HUDEP-2 (cell line): ENCODE measurements at regions not wholly inside any gene's neighbourhood (a gene's known extent, or its start where the extent isn't known, plus 50 kb on each side); places are given as distances from the start of the nearest gene placed in this dataset.

Source experiments
- DNase-seq, 76 experiments: peaks; one replicate each; lab custom pipeline; 2025; ENCODE audit not compliant: unreplicated experiment in 76 of 76; lab: John Stamatoyannopoulos, UW

GRCh38 chr9:14522627-14523379, 170.4 kb downstream of the ZDHHC21 start:
- DNase-seq: no peak

- DNase-seq: no peak
Observed at GRCh38 chr9:14520341-14520740, 172.9 kb downstream of the ZDHHC21 start.

DNA sequence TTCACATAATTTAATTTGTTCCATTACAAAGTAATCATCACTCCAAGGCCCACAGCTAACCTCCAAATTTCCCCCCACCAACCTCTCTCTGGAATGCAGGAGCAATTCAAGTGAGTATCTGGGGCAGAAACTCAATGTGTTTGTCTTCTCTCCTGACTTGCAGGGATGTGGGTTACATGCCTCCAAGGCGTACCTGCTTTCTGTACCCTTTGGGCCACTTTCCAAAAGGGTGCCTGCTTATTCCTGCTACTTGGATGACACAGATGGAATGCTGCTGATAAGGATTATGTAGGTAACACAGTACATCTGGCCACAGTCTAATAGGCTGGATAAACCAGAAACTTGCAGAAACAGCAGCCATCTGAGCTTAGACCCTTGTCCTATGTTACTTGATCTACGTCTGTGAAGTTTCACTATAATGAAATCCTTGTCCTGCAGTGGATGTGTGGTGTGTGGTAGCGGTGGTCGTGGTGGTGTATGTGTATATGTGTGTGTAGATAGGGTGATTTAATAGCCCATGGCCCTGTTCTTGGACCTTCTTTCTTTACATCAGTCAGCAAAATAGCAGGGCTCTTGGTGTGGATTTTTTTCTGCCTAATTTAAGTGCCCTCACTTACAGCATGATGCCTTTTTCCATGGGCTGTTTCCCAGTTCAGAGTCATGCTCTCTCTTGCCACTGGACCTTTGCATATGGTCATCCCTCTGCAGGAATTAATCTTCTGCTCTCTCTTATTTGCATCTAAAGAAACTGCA, 175.9 kb downstream of the ZDHHC21 start:
- DNase-seq: no peak

- no peak for DNase-seq
Observed at GRCh38 chr9:14516656-14517055, 176.6 kb downstream of the ZDHHC21 start.

DNA sequence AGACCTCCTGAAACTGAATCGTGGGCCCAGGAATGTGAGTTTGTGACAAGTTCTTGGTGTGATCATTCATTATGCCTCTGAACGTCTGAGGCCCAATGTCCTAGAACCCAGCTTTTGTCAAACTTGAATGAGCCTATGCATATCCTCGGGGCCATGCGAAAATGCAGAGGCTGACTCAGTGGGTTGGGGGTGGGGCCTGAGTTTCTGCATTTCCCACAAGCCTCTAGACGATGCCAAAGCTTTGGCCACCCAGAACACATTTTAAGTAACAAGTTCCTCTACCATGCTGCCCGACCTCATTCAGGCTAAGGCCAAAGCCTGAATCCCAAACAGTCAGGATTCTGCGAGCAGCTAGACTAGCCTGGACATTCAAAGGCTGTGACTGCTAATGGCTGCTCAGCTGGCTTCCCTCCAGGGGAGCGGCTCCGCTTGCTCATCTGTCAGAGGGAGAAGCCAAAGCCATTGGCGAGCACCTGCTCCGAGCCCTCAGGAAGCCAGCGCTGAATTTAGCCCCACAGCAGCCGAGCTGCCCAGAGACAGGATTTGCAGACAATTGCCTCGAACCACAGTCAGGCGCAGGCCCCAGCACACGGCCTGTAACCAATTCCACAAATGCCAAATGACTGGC, 177.5 kb downstream of the ZDHHC21 start:
- DNase-seq: no peak

DNA sequence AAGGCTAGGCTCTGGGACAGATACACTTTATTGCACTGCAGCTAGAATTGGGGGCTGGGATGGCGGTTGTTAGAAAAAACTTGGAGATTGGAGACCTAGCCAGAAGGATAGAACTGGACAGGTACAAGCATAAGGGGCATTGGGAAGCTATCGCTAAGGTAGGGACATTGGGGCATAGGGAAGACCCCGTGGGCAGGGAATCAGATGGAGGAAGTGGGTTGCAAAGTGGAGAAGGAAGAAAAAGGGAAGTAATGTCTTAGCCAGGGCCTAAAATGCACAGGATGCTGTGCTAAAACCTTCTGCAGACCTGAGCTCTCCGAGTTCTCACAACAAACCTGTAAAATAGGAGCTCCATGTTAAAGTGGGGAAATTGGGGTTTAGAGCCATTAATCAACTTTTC, 178.2 kb downstream of the ZDHHC21 start:
- no peak for DNase-seq

GRCh38 chr9:14512942-14513341, 180.3 kb downstream of the ZDHHC21 start:
- DNase-seq: no peak

- DNase-seq: no peak
Observed at GRCh38 chr9:14511452-14511851, 181.8 kb downstream of the ZDHHC21 start.

- no peak for DNase-seq
Observed at GRCh38 chr9:14508884-14509283, 184.3 kb downstream of the ZDHHC21 start.

GRCh38 chr9:14501366-14501765, 187.4 kb upstream of the NFIB start:
- no peak for DNase-seq

DNA sequence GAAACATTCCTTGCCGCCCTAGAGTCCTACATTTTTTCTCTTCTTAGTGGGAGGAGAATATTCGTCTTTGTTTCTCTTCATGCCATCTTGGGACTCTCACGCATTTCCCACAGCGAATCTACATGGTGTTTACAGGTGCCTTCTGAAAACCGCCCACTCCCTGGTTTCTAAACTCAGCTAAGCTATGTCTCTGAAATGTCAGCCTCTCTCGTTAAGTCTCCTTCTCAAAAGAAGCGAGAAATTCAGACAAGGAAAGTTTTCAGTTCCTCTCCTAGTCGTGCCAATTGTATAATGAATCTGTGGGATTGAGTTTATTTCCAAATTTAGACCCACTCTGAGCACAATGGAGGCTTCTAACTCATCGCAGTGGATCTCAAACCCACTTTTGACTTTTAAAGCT, 186.8 kb upstream of the NFIB start:
- no peak for DNase-seq

- DNase-seq: no peak
Observed at GRCh38 chr9:14499976-14500375, 186.0 kb upstream of the NFIB start.

DNA sequence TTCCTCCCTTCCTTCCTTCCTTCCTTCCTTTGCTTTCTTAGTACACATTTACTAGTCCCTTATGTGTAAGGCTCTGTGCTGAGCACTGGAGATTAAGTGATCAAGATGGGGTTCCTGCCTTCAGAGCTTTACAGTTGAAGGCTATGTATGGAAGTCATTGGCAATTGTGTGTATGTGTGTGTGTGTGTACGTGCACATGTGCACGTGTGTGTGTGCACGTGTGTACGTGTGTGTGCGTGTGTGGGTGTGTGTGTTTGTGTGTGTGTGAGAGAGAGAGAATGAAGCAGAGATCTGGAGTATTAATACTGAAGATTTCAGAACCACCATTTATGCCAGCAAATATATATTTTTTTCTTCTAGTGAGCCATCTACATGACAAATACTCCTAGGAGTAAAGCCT, 184.9 kb upstream of the NFIB start:
- DNase-seq: no peak

GRCh38 chr9:14497476-14497875, 183.5 kb upstream of the NFIB start:
- no peak for DNase-seq

DNA sequence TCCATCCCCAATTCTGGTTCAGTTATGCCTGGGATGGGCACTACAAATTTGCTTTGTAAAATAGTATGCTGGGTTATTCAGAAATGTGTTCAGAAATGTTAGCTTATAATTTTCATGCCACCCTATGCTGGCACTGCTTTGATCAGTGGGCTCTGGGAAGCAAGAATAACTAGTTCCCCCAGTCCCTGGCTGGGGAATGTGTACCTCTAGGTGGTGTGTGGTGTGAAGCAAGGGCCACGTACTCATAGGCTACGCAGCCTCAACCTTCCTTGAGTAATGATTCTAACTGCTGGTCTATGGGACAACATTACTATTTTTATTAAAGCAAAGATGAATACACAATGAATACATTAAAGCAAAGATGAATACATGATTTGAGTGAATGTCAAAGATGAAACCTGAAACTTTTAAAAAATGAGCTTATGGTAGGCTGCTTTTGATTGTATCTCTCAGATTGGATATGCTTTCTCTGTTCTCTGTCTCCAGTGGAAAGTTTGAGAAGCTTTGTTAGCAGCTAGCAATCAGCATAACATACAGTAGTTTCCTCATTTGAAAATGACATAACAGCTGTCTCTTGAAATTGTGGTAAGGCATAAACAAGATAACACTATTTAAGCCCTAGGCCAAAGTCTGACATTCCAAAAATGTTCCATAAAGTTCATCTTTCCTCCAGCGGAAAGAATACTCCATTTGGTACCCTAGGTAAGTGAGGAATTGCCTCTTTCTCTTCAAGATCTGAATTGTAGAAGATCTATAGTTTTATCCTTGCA, 174.7 kb upstream of the NFIB start:
- no peak for DNase-seq

- no peak for DNase-seq
Observed at GRCh38 chr9:14487547-14488185, 173.7 kb upstream of the NFIB start.

DNA sequence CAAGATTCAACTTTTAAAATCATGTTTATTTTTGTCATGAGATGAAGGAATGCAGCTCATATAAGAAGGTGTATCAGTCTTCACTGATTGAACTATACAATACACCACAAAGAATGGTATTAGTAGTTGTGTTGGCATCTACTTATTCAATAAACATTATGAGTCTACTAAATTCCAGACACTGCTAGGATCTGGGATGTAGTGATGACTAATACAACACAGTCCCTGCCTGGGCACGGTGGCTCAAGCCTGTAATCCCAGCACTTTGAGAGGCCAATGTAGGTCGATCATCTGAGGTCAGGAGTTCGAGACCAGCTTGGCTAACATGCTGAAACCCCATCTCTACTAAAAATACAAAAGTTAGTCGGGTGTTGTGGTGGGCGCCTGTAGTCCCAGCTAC, 171.4 kb upstream of the NFIB start:
- DNase-seq: no peak

GRCh38 chr9:14482856-14483255, 168.9 kb upstream of the NFIB start:
- no peak for DNase-seq

DNA sequence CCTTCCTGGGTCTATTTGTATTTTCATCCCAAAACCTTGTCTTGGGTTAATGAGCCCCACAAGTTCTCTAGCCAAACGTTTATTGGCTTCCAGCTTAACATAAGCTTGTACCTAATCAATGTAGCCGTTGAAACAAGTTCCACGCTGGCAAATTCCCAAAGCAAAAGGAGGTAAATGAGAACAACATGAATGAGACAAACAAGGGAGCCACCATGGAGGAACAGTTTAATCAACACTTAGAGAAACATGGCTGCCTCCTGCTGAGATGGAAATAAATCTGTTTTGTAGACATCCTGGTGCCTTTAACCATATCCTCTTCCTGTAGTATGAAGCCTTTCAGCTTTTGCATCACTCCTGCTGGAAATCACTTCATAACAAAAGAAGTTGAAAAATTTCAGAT, 166.6 kb upstream of the NFIB start:
- DNase-seq: no peak

GRCh38 chr9:14479163-14479560, 165.2 kb upstream of the NFIB start:
- DNase-seq: no peak
